HG03558 (cell line): ENCODE measurements at regions not wholly inside any gene's neighbourhood (a gene's known extent, or its start where the extent isn't known, plus 50 kb on each side); places are given as distances from the start of the nearest gene placed in this dataset.

Experiments
- ATAC-seq: cut with Tn5 transposase; IDR thresholded peaks from one replicate; pipeline ENCODE4 v1.9.1; 2021; ENCODE audit warnings: moderate number of reproducible peaks; ENCODE audit not compliant: unreplicated experiment; ENCODE audit errors: extremely low read depth

DNA sequence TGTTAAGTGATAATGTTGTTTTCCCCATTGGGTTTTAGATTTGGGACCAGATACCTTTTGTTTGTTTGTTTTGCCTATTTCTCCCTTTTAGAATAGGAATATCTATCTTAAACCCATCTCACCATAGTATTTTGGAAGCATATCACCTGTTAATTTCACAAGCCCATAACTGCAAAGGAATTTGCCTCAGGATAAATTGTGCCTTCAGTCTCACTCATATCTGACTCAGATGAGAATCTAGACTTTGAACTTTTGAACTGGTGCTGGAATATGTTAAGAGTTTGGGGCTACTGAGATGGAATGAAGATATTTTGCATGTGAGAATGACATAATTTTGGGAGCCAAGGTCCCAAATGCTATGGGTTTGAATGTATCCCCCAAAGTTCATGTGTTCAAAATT lies 607.4 kb downstream of the HACE1 start:
- no peak for ATAC-seq

DNA sequence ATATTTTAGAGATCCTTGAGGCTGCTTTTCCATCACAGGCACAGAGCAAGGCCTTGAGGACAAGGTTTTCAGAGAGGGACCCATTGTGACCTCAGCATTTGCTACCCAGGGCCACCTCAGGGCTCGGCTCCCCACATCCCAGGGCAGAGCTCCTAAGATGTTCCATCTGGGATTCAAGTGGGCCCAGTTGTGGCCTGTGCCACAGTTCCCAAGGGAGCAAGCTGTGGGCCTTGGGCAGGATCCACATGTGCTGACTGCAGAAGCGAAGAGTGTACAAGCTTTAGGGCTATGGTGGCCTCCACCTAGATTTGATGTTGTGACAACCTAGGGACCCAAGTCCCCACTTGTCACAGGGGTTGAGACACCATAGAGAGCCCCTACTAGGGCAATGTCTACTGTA lies 608.1 kb downstream of the HACE1 start:
- no peak for ATAC-seq

DNA sequence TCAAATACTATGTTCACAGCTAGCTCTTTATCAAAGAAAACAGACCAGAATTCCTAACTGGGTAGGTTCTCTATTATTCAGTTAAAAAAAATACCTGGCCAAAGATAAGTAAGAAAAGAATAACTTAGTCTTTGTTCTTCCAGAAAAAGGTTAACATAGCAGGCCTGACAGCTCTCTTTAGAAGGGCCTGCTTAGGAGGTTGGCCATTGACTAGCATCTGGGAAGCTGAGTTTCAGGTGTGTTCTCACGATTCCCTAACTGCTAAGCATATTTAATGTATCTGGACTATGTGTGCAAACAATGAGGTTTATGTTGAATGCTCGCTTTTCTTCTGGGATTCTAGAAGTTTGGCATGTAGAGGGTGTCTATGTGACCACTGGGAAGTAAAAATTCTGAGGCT lies 618.9 kb downstream of the HACE1 start:
- no peak for ATAC-seq

DNA sequence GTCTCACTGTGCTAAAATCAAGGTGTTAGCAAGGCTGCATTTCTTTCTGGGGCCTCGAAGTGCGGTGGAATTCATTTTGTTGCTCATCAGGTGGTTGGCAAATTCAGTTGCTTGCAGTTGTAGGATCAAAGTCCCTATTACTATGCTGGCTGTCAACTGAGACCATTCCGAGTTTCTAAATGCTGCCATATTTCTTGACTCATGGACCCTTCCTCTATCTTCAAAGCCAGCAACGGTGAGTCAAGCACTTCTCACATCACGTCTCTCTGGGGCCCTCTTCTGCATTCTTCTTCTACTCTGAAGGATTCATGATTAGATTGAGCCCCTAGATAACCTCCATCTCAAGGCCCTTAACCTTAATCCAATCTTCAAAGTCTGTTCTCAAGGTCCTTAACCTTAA lies 619.7 kb downstream of the HACE1 start:
- no peak for ATAC-seq

DNA sequence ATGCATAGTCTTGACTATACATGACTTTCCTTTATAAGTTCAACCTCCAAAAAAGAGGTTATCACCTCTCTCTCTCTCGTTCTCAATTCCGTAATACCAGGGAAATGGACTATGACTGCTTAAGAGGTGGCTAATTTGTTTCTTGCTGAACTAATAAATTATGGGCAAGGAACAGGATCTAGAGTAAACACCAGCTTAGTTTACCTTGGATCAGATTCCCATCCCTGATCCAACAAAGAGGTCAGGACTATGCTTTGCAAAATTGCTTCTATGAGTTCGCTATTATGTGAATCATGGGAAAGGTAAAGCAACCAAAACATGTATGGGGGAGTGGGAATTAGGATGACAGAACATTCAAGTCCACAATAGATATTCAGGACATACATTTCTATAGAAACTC lies 630.7 kb downstream of the HACE1 start:
- no peak for ATAC-seq

DNA sequence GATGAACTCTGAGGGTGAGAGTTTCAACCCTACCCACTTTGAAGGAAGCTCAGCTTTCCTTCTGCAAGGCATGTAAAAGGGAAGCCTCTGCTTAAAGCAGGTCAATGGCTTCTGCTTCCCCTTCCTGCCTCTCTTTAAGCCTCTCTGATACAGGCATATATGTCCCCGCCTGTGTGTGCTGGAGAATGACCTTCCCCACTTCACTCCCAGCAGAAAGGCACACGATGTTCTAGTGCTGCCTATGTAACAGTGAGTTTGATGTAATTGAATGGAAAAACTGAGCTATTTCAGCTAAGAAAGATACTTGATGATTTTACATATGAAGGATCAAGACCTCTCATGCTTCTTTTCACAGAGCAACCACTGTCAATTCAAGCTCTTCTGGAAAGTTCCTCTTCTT lies 632.2 kb downstream of the HACE1 start:
- no peak for ATAC-seq

DNA sequence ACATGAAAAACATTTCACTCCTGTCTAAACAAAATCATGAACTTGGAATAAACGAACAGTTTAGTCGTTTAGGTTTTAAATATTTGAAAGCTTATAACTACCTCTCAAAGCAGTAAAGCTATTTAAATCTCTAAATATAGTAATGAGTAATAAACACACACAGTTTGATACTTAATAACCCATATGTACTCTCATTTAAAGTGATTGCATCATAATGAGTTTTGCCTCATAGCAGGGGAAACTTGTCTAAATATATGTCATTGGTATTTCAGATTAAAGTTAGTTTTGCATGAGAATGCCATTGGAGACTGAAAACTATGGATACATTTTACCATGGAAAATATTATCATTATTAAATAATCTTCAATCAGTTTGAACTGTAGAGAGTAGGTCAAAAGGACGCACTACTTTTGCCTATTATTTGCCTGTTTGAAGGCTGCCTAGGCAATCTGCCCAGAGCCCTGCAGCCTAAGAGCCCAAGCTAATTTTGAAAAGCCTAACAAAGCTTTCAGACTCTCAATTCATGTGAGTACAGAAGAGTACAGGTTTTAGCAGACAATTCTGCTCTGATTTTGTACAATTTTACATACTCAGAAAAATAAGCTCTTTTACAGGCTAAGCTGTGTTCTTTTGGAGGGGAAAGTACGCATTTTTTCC lies 632.8 kb downstream of the HACE1 start:
- no peak for ATAC-seq

DNA sequence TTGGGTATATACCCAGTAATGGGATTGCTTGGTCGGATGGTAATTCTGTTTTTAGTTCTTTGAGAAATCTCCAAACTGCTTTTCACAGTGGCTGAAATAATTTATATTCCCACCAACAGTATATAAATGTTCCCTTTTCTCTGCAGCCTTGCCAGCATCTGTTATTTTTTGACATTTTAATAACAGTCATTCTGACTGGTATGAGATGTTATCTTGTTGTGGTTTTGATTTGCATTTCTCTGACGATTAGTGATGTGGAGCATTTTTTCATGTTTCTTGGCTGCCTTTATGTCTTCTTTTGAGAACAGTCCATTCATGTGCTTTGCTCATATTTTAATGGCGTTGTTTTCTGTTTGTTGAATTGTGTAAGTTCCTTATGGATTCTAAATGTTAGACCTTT lies 641.6 kb downstream of the HACE1 start:
- no peak for ATAC-seq

DNA sequence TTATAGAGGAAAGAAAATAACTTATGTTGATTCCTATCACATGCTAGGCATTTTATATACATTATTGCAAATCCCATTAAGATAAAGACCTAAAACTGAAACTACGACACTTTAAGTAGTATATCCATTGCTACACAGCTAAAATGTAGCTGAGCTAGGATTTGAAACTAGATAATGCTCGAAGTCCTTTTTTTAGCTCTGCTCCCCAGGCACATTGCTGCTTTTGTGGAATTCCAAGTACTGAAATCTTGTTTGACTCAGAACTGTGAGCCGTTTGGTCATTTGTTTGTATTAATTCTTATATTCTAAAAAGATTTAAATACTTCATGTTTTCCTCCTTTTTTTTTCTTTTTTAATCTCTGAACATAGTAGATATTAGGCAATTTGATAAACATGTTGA lies 644.8 kb downstream of the HACE1 start:
- no peak for ATAC-seq

DNA sequence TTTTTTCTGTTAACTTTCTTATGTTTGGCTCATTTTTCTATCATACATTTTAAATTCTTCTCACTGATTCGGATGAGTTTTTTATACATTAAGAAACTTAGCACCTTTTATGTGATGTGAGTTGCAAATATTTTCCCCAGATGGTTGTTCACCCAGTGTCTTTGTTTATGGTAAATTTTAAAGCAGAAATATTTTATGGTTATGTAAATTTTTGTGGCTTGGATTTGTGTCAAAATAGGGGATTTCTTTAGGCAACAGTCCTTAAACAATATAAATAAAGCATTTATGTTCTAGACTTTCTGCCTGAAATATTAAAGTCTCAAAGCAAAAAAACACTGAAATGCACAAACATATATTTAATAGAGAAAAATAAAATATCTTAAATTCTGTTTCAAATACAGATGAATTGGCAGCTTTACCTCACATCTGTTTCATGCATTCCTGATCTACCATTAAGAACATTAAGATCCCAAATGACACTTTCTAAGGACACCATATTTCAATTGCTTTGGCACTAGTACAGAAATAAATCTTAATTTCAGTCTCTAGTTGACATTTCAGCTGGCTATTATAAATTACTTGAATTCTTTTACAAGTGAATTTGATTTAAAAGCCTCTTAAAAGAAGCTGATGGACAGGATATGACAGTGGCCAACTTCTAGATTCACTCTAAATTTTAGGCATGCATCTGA lies 646.6 kb downstream of the HACE1 start:
- no peak for ATAC-seq

DNA sequence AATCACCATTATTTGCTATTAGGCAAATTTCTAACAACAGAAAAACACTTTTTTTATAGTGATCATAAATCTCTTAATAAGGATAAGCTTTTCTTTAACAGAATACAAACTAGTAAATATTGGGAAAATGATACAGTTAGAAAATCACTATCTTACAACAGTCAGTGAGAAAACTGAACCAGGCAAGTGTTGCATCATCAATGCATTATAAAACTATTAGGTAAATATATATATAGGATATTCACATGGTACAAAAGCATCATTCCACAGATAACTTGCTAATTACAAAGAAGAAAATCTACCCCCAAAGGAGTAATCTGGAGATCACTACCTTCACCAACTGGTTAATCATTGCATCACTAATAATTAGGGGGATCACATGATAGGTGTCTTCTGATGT lies 652.1 kb downstream of the HACE1 start:
- no peak for ATAC-seq

DNA sequence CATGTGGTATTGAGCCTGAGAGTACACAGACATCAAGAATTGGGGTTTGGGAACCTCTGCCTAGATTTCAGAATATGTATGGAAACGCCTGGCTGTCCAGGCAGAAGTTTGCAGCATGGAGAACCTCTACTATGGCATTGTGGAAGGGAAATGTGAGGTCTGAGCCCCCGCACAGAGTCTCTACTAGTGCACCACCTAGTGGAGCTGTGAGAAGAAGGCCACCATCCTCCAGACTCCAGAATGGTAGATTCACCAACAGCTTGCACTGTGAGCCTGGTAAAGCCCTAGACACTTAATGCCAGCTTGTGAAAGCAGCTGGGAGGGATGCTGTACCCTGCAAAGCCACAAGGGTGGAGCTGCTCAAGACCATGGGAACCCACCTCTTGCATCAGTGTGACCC lies 658.2 kb downstream of the HACE1 start:
- ATAC-seq = no peak

DNA sequence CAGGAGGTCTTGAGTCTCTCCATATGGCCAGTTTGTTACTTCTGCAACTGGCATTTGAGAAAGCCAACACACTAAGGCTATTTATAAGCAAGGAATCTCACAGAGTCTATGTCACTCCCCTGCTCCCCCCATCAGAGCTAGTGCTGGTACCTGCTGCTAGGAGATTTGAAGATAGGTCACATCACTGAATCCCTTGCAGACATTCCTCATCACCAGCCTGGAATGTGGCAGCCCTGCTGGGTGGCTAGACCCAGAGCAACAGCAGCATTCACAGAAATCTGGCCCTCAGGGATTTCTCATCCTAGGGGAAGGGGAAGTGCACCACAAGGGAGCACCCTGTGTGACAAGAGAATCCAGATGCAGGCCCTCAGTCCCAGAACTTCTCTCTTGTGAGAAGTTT lies 672.1 kb downstream of the HACE1 start:
- ATAC-seq = no peak

DNA sequence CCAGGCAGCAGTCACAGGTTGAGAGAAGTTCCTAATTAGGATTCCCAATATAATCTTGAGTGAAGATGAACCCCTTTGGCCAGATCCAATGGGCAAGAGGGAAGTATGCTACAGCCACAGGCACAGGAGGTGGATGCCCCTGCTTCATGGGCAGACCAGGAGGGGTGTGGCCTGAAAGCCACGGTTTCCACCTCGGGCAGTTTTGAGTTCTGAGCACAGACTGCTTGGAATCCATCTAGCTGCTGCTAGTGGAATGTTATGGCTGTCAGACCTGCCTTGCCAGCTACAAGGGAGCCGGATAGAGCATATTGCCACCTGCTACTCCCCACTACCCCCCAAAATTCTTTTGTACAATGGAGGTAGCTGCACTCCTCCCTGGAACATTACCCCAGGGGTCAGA lies 672.9 kb downstream of the HACE1 start:
- no peak for ATAC-seq

DNA sequence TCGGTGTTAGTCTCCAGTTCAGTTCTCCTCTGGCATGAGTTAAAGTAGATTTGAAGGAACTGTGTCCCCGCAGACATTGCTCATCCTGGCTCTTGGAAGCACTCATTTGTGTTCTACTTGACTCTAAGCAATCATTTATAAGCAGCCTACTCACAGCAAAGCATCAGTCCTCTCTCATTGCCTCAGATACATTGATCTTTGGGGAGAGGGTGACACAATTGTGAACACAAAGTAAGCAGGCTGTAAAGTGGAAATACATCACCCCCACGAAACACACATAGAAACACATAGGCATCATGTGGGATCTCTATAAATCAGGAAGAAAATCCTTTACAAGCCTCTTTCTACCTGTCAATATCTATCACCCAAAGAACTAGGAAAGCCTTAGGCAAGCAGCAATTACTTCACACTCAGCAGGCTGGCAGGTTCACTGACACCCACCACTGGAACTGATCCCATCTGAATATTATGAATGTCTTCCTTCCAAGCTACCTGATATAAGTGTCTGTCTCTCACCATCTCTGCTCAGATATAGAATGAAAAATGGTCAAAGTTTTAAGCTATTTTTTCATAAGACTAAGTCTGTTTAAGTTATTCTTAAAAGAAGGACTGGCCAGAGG lies 675.8 kb downstream of the HACE1 start:
- ATAC-seq = no peak

DNA sequence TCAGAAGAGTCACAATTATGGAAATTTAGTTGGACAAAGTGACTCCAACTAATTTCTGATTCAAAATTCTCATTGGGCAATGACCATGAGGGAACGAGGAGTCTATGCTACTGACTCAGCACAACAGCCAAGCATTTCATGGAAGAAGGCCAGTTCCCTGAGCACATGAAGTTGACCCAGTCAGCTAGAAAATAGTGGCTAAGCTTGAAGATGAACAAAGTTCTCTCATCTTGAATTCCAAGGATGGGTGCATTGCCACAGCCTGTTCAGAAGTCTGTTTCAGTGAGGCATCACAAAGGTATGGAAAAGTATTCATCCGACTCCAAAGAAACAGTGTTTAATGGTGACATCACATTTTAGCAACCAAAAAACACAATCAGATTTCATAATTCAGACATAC lies 676.9 kb downstream of the HACE1 start:
- ATAC-seq = no peak

DNA sequence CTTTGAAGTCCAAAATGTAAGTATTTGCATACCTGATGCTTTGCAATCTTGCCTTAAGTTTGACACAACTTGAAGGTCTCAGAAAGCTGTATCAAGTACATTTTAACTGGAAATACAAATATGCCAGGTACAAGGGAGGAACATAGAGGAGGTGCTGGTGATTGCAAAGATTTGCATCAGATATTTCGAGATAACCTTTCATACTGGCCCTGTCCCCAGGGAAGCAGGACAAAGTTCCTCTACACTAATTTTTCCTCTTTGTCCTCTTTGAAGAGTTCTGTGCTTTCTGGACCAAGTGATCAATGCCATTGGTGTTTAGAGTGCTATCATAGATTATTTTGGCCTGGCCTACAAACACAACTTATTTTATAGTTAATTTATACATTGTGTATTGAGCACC lies 686.1 kb downstream of the HACE1 start:
- ATAC-seq = no peak

DNA sequence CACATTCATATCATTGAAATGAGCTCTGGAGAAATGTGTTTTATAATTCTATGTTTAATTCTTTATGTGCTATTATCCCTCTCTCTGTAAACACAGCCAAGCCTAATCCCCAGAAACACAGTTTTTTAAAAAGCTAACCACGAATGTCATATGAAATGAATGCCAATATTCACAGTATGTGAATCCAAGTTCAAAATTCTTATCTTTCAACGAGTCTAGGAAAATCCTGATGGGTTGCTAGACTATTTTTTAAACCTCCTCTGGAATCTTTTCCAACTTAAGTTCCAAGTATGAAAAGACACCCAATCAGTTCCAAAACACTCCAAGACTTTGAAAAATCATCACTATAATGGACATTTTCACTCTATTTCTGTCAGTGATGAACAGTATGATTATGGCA lies 689.3 kb downstream of the HACE1 start:
- no peak for ATAC-seq

DNA sequence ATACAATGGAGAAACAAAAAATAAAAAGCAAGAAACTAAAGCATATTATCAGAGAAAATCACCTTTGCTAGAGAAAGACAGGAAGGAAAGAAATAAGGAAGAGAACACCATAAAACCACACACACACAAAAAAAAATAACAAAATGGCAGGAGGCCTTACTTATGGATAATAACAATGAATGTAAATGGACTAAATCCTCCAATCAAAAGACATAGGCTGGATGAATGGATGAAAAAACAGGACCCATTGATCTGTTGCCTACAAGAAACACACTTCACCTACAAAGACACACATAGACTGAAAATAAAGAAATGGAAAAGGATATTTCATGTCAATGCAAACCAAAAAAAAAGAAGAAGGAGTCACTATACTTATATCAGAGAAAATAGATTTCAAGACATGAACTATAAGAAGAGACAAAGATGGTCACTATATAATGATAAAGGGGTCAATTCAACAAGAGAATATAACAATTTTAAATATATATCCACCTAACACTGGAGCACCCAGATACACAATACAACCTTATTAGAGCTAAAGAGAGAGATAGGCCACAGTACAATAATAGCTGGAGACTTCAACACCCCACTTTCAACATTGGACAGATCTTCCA lies 693.6 kb downstream of the HACE1 start:
- no peak for ATAC-seq

DNA sequence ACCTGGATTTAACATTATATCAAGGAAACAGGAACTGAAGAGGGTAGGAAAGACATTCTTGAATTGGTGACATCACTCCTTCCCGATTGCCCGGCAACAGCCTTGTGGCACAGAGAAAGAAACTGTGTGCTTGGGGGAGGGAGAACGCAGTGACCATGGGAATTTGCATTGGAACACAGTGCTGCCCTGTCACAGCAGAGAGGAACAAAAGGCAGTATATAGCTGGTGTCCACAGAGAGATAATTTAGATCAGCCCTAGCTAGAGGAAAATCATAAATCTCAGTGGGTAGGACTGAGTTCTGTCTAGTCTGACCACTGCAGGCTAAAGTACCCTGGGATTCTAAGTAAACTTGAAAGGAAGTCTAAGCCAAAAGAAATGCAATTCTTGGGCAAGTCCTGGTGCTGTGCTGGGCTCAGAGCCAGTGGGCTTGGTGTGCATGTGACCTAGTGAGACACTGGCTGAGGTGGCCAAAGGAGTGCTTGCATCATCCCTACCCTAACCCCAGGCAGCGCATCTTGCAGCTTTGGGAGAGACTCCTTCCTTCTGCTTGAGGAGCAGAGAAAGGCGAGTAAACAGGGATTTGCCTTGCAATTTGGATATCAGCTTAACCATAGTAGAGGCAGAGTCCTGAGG lies 697.6 kb downstream of the HACE1 start:
- ATAC-seq = no peak

DNA sequence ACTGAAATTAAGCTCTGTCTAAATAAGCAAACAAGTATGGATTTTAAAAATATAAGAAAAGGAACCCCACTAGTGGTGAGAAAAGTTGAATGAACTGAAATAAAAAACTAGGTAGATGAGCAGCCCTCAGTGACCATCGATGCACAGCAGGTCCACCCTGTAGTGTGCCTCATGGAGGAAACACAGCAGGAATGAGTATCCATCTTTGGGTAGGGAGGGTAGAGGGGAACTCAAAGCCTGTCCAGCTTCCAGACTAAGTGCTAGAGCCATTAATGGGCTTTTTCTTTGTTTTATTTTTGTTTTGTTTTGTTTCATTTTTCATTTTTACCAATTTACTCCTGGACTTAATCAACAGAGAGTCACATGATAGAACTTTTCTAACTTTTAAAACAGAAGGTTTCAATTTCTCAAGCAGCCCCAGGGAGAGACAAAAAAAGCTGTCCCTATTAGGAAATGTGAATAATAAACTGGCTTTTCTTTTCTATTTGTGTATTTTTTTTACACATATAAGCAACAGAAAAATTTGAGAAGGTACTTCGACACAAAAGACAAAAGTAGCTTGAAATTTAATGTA lies 700.6 kb downstream of the HACE1 start:
- no peak for ATAC-seq
